GM12875 (cell line): ENCODE measurements at regions not wholly inside any gene's neighbourhood (a gene's known extent, or its start where the extent isn't known, plus 50 kb on each side); places are given as distances from the start of the nearest gene placed in this dataset.

ENCODE experiments used
- H3K4me3 ChIP-seq: one replicate; pipeline ENCODE4 v1.5.1; 2011; ENCODE audit warnings: low read depth, low read length, control low read depth
- CTCF ChIP-seq: IDR thresholded peaks from 2 replicates; pipeline ENCODE4 v1.5.1; 2011; ENCODE audit warnings: low read depth, mild to moderate bottlenecking, control low read depth, inconsistent platforms, low read length, moderate library complexity, borderline replicate concordance; ENCODE audit not compliant: insufficient read depth

GRCh38 chr6:98783578-98783977, 50.8 kb upstream of the POU3F2 start:
- H3K4me3 ChIP-seq = no peak overlapping the region
- no peak for TF ChIP-seq CTCF
